K562 (cell line): ENCODE measurements at regions not wholly inside any gene's neighbourhood (a gene's known extent, or its start where the extent isn't known, plus 50 kb on each side); places are given as distances from the start of the nearest gene placed in this dataset.

Experiments used
- CREBBP ChIP-seq: IDR thresholded peaks from one replicate; pipeline ENCODE4 v1.6.1; 2012; ENCODE audit warnings: low read depth, mild to moderate bottlenecking, control low read depth, inconsistent platforms, low read length
- JUN ChIP-seq, 2 experiments: sonication (generic) in 1 of 2; formaldehyde crosslinking in 1 of 2; IDR thresholded peaks; 2 replicates each; pipeline versions ENCODE4 v1.6.1 to v1.8.0; 2012 to 2022; ENCODE audit warnings: borderline replicate concordance in 2 of 2, mild to moderate bottlenecking in 2 of 2, improper control_type of control experiment in 1 of 2, low read depth in 1 of 2, low read length in 1 of 2, missing genetic modification reagents in 1 of 2
- KAT8 ChIP-seq: fragments of 450-650 bp; IDR thresholded peaks from 2 replicates; pipeline ENCODE4 v1.6.1; 2016; ENCODE audit warnings: low read depth, mild to moderate bottlenecking
- MCM5 ChIP-seq: fragments of 450-650 bp; IDR thresholded peaks from 2 replicates; pipeline ENCODE4 v1.6.1; 2016; ENCODE audit warnings: low read depth
- TF ChIP-seq, protein P1 (sequence below): fragments of 450-650 bp; conservative IDR thresholded peaks from 2 replicates; pipeline ENCODE4 v1.6.1; 2016; ENCODE audit warnings: missing genetic modification characterization, low read depth, mild to moderate bottlenecking, missing compliant biosample characterization, moderate library complexity
- TF ChIP-seq, protein P2 (sequence below): fragments of 250-450 bp; sonication (Bioruptor Pico); IDR thresholded peaks from 2 replicates; pipeline ENCODE4 v1.5.1; 2021; ENCODE audit warnings: mild to moderate bottlenecking
- TF ChIP-seq, protein P3 (sequence below): fragments of 250-450 bp; sonication (Bioruptor Pico); IDR thresholded peaks from 2 replicates; pipeline ENCODE4 v1.8.0; 2022; ENCODE audit warnings: inconsistent platforms, mild to moderate bottlenecking, moderate library complexity, borderline replicate concordance
- TF ChIP-seq, protein P4 (sequence below): sonication (generic); formaldehyde crosslinking; IDR thresholded peaks from 2 replicates; pipeline ENCODE4 v1.8.0; 2022; ENCODE audit warnings: mild to moderate bottlenecking, missing genetic modification reagents

DNA sequence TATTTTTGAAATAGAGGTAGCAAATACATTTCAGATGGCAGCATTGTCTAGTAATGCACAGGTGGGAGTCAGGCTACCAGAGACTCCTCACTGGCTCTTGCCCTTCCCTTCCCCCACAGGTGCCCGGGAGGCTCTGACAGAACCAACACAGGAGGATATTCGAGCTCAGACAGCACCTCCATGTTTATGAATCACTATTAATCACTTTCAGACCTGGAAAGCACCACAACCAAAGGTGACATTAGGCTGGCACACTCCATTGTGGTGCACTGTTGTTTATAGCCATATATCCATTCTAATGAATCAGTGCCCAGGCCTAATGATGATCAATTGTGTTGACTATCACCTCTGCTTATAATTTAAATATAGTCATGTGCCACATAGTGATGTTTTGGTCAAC, 107.8 kb upstream of the NAMPT start (continued):
- TF ChIP-seq, protein P1, sequence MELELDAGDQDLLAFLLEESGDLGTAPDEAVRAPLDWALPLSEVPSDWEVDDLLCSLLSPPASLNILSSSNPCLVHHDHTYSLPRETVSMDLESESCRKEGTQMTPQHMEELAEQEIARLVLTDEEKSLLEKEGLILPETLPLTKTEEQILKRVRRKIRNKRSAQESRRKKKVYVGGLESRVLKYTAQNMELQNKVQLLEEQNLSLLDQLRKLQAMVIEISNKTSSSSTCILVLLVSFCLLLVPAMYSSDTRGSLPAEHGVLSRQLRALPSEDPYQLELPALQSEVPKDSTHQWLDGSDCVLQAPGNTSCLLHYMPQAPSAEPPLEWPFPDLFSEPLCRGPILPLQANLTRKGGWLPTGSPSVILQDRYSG (tag), result no peak
- TF ChIP-seq JUN (IDR thresholded peaks at IDR 0.05; ENCODE audit: borderline replicate concordance, low read depth, low read length), result no peak
- no peak for TF ChIP-seq JUN (CRISPR knock-in tag; IDR thresholded peaks at IDR 0.05; ENCODE audit: borderline replicate concordance)
- TF ChIP-seq CREBBP, result no peak
- TF ChIP-seq, protein P2, sequence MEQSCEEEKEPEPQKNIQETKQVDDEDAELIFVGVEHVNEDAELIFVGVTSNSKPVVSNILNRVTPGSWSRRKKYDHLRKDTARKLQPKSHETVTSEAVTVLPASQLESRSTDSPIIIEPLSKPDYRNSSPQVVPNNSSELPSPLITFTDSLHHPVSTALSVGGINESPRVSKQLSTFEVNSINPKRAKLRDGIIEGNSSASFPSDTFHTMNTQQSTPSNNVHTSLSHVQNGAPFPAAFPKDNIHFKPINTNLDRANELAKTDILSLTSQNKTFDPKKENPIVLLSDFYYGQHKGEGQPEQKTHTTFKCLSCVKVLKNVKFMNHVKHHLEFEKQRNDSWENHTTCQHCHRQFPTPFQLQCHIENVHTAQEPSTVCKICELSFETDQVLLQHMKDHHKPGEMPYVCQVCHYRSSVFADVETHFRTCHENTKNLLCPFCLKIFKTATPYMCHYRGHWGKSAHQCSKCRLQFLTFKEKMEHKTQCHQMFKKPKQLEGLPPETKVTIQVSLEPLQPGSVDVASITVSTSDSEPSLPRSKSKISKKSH (CRISPR knock-in tag), result no peak
- TF ChIP-seq, protein P3, sequence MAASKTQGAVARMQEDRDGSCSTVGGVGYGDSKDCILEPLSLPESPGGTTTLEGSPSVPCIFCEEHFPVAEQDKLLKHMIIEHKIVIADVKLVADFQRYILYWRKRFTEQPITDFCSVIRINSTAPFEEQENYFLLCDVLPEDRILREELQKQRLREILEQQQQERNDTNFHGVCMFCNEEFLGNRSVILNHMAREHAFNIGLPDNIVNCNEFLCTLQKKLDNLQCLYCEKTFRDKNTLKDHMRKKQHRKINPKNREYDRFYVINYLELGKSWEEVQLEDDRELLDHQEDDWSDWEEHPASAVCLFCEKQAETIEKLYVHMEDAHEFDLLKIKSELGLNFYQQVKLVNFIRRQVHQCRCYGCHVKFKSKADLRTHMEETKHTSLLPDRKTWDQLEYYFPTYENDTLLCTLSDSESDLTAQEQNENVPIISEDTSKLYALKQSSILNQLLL (CRISPR knock-in tag), result no peak
- TF ChIP-seq MCM5, result no peak
- TF ChIP-seq, protein P4, sequence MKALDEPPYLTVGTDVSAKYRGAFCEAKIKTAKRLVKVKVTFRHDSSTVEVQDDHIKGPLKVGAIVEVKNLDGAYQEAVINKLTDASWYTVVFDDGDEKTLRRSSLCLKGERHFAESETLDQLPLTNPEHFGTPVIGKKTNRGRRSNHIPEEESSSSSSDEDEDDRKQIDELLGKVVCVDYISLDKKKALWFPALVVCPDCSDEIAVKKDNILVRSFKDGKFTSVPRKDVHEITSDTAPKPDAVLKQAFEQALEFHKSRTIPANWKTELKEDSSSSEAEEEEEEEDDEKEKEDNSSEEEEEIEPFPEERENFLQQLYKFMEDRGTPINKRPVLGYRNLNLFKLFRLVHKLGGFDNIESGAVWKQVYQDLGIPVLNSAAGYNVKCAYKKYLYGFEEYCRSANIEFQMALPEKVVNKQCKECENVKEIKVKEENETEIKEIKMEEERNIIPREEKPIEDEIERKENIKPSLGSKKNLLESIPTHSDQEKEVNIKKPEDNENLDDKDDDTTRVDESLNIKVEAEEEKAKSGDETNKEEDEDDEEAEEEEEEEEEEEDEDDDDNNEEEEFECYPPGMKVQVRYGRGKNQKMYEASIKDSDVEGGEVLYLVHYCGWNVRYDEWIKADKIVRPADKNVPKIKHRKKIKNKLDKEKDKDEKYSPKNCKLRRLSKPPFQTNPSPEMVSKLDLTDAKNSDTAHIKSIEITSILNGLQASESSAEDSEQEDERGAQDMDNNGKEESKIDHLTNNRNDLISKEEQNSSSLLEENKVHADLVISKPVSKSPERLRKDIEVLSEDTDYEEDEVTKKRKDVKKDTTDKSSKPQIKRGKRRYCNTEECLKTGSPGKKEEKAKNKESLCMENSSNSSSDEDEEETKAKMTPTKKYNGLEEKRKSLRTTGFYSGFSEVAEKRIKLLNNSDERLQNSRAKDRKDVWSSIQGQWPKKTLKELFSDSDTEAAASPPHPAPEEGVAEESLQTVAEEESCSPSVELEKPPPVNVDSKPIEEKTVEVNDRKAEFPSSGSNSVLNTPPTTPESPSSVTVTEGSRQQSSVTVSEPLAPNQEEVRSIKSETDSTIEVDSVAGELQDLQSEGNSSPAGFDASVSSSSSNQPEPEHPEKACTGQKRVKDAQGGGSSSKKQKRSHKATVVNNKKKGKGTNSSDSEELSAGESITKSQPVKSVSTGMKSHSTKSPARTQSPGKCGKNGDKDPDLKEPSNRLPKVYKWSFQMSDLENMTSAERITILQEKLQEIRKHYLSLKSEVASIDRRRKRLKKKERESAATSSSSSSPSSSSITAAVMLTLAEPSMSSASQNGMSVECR (CRISPR knock-in tag), result no peak
- no peak for TF ChIP-seq KAT8
